Epithelial cell of proximal tubule (primary cell): ENCODE measurements at regions not wholly inside any gene's neighbourhood (a gene's known extent, or its start where the extent isn't known, plus 50 kb on each side); places are given as distances from the start of the nearest gene placed in this dataset.

ENCODE experiments used
- DNase-seq: peaks from one replicate; pipeline ENCODE4 v3.0.0-alpha.2; 2011; ENCODE audit warnings: low read depth
- H3K4me3 ChIP-seq: 2 replicates; pipeline ENCODE4 v1.5.1; 2011; ENCODE audit warnings: low read depth, mild to moderate bottlenecking, low read length
- CTCF ChIP-seq: conservative IDR thresholded peaks from 2 replicates; pipeline ENCODE4 v1.5.1; 2012; ENCODE audit warnings: low read depth, mild to moderate bottlenecking, low read length

- no peak overlapping the region for H3K4me3 ChIP-seq
- TF ChIP-seq CTCF = no peak
- DNase-seq = no peak
Measured at GRCh38 chr20:58054082-58054779, 174.2 kb downstream of the ANKRD60 start.

GRCh38 chr20:58053391-58054055 lies 174.9 kb downstream of the ANKRD60 start:
- H3K4me3 ChIP-seq = no peak overlapping the region
- TF ChIP-seq CTCF = no peak

DNA sequence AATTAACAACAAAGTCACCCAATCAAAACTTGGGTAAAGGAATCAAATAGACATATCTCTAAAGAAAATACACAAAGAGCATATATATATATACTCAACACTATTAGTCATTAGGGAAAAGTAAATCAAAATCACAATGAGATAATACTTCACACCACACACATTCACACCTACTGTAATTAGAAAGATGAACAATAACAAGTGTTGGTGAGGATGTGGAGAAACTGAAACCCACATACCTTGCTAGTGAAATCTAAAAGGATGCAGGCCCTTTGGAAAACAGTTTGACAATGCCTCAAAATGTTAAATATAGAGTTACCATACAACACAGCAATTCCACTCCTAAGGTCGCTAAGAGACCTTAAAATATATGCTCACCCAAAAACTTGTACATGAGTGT lies 177.1 kb downstream of the ANKRD60 start:
- no peak overlapping the region for H3K4me3 ChIP-seq
- TF ChIP-seq CTCF = no peak
- no peak for DNase-seq

More at GRCh38 chr20:58053391-58054055, 174.9 kb downstream of the ANKRD60 start:
- DNase-seq = no peak

GRCh38 chr20:58048096-58048702 lies 180.3 kb downstream of the ANKRD60 start:
- no peak for TF ChIP-seq CTCF
- no peak for DNase-seq
- H3K4me3 ChIP-seq = no peak overlapping the region

- TF ChIP-seq CTCF = no peak
- DNase-seq = no peak
- no peak overlapping the region for H3K4me3 ChIP-seq
Measured at GRCh38 chr20:58046311-58046710, 182.1 kb downstream of the ANKRD60 start.

DNA sequence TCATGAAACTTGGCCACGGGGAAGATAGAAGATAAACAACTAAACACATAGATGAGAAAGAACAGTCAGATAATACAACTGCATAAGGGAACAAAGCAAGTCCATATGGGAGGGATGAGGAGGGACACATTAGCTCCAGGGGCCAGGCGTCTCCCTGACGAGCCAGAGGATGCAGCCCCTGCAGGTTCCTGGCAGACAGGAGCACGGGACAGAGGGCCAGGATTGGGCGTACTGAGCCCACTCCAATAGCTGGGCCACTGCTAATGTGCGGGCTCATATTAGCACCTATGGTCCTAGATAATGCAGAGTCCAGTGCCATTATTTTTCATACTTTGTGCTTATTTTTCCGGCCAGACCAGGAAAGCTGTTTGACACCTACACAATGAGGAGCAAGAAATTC lies 182.9 kb downstream of the ANKRD60 start:
- no peak overlapping the region for H3K4me3 ChIP-seq
- TF ChIP-seq CTCF = no peak
- no peak for DNase-seq
